Chondrocyte (in vitro differentiated cells): ENCODE measurements at regions not wholly inside any gene's neighbourhood (a gene's known extent, or its start where the extent isn't known, plus 50 kb on each side); places are given as distances from the start of the nearest gene placed in this dataset.

ENCODE experiments used
- DNase-seq: peaks from one replicate; pipeline ENCODE4 v3.0.0; 2021; ENCODE audit warnings: mixed read lengths, low spot score
- H3K27ac Mint-ChIP-seq: one replicate; pipeline ENCODE4 v1.8.0; 2021; ENCODE audit warnings: mild to moderate bottlenecking, moderate library complexity, mixed read lengths; ENCODE audit not compliant: unreplicated experiment
- H3K27me3 Mint-ChIP-seq: 2 replicates; pipeline ENCODE4 v1.8.0; 2021; ENCODE audit warnings: low read depth, mixed read lengths
- H3K36me3 Mint-ChIP-seq: 2 replicates; pipeline ENCODE4 v1.8.0; 2021; ENCODE audit warnings: low read depth, mixed read lengths
- H3K4me1 Mint-ChIP-seq: 2 replicates; pipeline ENCODE4 v1.8.0; 2021; ENCODE audit warnings: low read depth, mild to moderate bottlenecking, mixed read lengths
- H3K4me3 Mint-ChIP-seq: one replicate; pipeline ENCODE4 v1.8.0; 2021; ENCODE audit warnings: mild to moderate bottlenecking, moderate library complexity, mixed read lengths; ENCODE audit not compliant: unreplicated experiment
- H3K9me3 Mint-ChIP-seq: 2 replicates; pipeline ENCODE4 v1.8.0; 2021; ENCODE audit warnings: low read depth, mixed read lengths
- TF ChIP-seq, protein P1 (sequence below): fragments of 200-600 bp; sonication (generic); IDR thresholded peaks from 2 replicates; pipeline ENCODE4 v1.5.0; 2021; ENCODE audit warnings: antibody characterized with exemption, mild to moderate bottlenecking, moderate library complexity

GRCh38 chr13:80825276-80825675, 484.4 kb upstream of the SPRY2 start:
- TF ChIP-seq, protein P1, sequence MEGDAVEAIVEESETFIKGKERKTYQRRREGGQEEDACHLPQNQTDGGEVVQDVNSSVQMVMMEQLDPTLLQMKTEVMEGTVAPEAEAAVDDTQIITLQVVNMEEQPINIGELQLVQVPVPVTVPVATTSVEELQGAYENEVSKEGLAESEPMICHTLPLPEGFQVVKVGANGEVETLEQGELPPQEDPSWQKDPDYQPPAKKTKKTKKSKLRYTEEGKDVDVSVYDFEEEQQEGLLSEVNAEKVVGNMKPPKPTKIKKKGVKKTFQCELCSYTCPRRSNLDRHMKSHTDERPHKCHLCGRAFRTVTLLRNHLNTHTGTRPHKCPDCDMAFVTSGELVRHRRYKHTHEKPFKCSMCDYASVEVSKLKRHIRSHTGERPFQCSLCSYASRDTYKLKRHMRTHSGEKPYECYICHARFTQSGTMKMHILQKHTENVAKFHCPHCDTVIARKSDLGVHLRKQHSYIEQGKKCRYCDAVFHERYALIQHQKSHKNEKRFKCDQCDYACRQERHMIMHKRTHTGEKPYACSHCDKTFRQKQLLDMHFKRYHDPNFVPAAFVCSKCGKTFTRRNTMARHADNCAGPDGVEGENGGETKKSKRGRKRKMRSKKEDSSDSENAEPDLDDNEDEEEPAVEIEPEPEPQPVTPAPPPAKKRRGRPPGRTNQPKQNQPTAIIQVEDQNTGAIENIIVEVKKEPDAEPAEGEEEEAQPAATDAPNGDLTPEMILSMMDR = no peak
- DNase-seq = no peak
- H3K4me1 Mint-ChIP-seq = peaks cover 9% of the 10 kb centered on the region

GRCh38 chr13:80824229-80824628, 483.3 kb upstream of the SPRY2 start:
- Mint-ChIP-seq H3K27ac (no peak overlapping the region), H3K36me3 (peaks cover 8% of the 10 kb centered on the region), H3K4me3 (no peak overlapping the region), H3K27me3 (no peaks in the 10 kb centered on the region), H3K4me1 (peaks cover 9% of the 10 kb centered on the region), H3K9me3 (peaks cover 40% of the 10 kb centered on the region)
- DNase-seq = no peak
- TF ChIP-seq, protein P1 = no peak

More at GRCh38 chr13:80825276-80825675, 484.4 kb upstream of the SPRY2 start:
- H3K4me3 Mint-ChIP-seq = no peak overlapping the region
- H3K27me3 Mint-ChIP-seq = no peaks in the 10 kb centered on the region
- peaks cover 40% of the 10 kb centered on the region for H3K9me3 Mint-ChIP-seq
- H3K36me3 Mint-ChIP-seq = peaks cover 8% of the 10 kb centered on the region
- H3K27ac Mint-ChIP-seq = no peak overlapping the region

DNA sequence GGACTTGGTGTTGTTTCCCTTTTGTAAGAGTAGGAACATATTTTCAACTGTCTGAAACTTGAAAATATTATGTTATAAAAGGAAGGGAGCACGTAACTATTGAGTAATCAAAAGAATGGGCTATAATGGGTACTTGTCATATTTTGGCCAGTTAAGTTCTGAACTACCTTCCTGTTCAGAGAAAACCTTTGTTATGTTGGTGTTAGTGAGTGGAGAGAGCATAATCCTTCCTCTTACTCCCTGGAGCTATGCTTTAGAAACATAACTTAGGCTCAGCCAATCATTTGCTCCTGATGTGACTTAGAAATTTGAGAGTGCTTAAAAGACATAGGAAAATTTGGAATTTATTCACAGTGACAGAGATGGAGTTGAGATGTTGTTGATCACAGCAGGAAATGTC, 482.5 kb upstream of the SPRY2 start:
- no peak for DNase-seq
- Mint-ChIP-seq H3K27me3 (no peaks in the 10 kb centered on the region), H3K27ac (no peak overlapping the region), H3K4me3 (no peak overlapping the region), H3K9me3 (peaks cover 36% of the 10 kb centered on the region), H3K4me1 (peaks cover 9% of the 10 kb centered on the region), H3K36me3 (peaks cover 6% of the 10 kb centered on the region)
- TF ChIP-seq, protein P1 = no peak

GRCh38 chr13:80821466-80821865, 480.5 kb upstream of the SPRY2 start:
- peaks cover 27% of the 10 kb centered on the region for H3K9me3 Mint-ChIP-seq
- H3K4me3 Mint-ChIP-seq = no peak overlapping the region
- no peak for DNase-seq
- peaks cover 9% of the 10 kb centered on the region for H3K4me1 Mint-ChIP-seq
- peaks cover under 1% of the 10 kb centered on the region for H3K36me3 Mint-ChIP-seq
- H3K27ac Mint-ChIP-seq = no peak overlapping the region
- TF ChIP-seq, protein P1 = no peak
- no peaks in the 10 kb centered on the region for H3K27me3 Mint-ChIP-seq

DNA sequence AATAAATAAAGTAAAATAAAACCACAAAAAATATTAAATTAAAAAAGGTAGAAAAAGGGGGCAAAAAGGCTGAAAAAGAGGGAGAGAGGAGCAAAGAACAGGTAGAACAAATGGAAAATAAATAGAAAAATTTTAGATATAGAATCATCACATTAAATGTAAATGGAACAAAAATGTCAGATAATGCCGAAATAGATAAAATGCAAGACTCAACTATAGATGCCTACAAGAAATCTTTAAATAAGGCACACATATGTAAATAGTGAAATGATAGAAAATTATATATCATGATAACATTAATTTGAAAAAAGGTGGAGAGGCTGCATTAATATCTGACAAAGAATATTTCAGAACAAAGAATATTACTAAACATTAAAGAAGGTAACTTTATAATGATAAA, 477.1 kb upstream of the SPRY2 start:
- H3K36me3 Mint-ChIP-seq = peaks cover 2% of the 10 kb centered on the region
- DNase-seq = no peak
- H3K9me3 Mint-ChIP-seq = peaks cover 14% of the 10 kb centered on the region
- TF ChIP-seq, protein P1 = no peak
- no peak overlapping the region for H3K4me3 Mint-ChIP-seq
- peaks cover 25% of the 10 kb centered on the region for H3K4me1 Mint-ChIP-seq
- H3K27ac Mint-ChIP-seq = no peak overlapping the region
- H3K27me3 Mint-ChIP-seq = no peaks in the 10 kb centered on the region
